ENCODE measurements at regions not wholly inside any gene's neighbourhood (a gene's known extent, or its start where the extent isn't known, plus 50 kb on each side); places are given as distances from the start of the nearest gene placed in this dataset.
"Not testable (repeated sequence)": the region's sequence is repeated elsewhere in the genome, so short reads cannot be mapped to it uniquely, and the experiment has no call there.

DNA sequence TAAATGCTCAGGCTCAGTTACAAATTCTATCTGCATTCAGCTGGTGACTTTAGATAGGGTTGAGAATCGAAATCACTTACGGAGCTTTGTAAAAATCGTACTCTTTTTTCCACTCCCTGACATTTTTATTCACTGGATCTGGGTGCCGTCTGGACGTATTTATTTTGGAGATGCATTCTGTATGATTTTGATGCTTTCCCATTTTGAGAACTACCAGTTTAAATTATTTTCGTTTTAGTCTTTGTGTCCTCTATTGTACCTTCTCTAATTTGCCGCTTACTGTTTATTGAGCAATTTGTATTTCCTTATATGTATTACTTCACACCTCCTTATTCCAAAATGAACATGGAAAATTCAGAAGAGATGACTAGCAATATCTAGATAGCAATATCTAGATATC is 96.2 kb downstream of the FASLG start:
- DNase-seq, result no peak

DNA sequence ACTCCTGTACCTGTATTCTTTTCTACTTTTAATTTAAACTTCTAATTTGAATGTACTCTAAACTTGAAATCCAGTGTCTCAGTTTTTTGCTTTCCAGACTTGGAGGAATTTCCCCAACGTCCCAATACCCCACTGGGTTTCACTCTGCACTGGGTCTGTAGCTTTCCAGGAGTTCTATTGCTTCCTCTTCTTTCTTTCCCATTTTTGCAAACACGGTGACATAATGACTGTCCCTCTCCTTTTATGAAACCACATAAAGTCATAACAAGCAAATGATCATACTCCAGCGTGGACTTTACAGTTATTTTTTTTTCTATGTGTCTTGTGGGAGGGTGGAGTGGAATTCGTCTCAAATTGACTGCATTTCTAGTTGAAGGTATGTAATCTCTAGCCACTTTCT is 97.1 kb downstream of the FASLG start:
- no peak for DNase-seq

DNA sequence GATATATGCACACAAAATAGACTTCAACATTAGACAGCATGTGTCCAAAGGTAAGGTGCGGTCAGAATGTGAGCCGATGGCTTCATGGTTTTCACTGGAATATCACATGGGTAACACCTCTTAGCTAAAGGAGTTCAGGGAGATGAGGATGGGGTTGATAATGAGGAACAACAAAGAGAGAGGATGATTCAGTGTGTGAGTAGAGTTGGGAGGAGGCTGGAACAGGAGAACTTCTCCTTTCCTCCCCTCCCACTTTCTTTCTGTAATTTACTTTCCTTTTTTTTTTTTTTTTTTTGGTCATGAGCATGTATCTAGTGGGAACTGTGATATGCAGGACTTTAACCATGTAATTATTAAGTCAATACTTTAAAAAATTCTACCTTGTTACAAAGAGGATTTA is 99.4 kb downstream of the FASLG start:
- no peak for DNase-seq

DNA sequence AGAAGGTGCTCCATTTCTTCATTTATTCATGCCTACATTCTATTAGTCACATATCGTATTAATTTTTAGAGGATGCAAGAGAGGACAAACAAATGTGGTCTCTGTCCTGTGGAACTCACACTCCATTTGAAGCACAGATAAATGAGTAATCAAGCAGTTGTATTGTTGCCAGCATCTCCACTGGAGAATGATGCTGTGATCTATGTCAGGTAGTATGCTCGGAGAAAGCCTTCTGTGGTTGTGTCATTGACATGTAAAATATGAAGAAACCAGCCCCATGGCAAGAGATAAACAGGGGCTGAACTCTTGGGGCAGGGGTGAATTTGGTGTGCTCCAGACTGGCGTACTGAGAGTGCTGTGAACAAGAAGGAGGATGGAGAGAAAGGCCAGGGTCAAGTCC is 101.2 kb downstream of the FASLG start:
- DNase-seq, result no peak

DNA sequence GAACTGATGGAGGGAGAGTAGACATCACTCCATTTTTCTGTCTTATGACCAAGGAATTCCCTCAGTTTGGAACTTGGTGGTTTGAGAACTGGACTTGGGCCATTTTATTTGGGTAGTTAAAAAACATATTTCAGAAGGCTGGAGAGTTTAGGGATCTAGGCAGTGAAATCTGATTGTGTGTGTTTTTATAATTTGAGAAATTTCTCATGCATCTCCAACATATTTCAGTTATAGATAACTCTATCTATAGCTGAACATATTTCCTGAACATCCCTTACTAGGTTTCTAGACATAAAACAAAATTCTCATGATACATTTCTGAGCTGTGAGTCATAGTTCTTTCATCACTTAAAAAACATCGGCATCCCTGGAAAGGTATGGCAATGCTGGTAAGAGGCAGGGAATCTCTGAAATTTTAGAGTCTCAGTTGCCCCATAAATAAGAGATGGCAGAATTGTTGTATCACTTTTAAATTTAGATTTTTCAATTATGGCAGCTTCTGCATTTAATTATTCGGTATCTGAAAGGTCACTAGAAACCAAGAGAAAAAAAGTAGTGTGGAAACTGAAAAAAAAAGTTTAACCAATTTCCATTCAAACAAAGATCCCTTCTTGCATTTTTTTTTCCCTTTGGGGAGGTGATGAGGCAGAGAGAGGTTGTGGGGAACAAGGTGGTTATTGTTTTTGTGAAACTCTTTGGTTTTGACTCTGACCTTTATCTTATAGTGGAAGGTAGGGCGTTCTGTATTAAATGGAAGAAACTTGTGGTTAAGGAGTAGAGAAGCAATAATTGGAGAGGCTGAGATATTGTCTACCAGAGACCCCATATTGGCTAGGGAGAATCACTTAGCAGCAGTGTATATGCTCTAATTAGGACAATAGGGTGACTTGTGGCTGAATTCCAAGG is 102.9 kb downstream of the FASLG start:
- peak; percentile 15 for DNase-seq

DNA sequence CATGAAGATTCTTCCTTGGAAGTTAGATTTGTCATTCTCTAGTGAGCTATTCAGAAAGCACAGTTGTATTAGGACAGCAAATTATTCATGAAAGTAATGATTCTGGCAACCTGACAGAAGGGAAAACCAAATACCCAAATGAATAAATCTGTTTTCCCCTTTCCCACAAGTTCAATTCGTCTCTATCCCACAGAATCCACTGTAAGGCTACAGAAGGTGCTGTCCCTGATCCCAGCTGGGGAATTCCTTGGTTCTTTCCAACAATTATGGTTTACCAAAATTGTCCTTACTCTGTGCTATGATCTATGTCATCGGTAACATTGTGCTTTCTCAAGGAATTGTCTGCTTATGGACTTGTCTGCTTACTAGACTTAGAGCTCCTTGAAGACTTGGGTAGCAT is 104.2 kb downstream of the FASLG start:
- DNase-seq, result no peak

DNA sequence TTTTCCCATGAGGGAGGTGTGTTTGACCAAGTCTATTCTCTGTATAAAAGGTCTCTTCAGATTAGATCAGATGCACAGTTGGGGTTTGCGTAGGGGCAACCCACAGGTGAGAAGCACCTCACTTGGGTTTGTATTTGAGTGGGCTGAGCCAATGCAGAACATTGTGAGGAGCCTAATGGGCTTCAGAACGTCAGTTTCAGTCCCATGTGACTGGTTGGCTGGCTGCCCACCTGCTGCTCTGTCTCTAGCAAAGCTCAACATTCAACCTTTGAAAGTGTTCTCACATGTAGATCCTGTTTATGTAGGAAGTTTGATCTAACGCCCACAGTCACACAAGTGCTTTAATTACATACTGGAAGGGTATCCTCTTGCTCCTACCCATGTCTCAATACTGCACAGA is 105.5 kb downstream of the FASLG start:
- DNase-seq, result peak; percentile 16

DNA sequence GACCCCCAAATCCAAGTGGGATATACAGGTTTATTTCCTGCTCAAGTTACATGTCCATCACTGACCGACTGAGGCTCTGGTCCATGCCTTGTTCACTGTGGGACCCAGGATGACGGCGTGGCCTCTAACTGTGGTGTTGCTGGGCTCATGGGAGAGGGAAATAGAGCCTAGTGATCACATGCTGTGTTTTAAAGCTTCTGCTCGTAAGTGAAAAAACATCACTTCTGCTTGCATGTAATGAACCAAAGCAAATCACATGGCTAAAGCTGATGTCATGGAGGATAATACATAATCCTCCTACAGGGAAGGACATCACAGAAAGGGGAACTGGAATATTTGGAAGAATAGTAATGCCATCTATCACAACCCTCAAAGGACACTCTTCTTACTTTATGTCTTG is 107.6 kb downstream of the FASLG start:
- no peak for DNase-seq

DNA sequence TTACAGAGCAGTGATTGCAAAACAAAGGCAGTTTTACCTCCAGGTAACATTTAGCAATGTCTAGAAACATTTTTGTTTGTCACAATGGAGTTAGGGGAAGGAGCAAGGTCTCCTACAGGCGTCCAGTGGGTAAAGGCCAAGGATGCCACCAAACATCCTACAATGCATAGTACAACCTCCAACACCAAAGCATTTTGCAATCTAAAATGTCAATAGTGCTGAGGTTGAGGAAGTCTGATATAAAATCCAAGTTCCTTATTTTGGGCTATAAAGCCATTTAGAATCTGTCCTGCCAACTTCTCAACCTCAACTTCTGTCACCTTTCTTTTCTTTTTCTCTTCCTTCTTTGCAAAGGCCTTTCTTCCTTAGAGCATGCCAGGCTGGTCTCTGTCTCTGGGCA is 111.2 kb downstream of the FASLG start:
- DNase-seq, result peak; percentile 19

DNA sequence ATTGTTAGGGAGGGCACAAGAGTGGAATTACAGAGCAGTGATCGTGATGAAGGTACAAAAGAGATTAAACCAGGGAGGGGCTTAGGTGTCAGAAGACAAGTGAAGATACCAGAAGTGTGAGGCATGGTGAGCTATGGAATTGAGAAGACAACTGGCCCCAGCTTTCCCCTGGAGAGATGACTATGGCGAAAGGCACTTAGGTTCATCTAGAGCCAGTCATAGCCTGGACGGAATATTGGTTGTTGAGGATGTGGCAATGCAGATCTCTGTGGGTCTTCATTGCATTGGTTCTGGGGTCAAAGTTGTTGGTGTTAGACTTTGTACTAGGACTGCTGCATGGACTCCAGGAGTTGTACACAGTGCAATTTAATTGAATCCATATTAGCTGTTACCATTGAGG is 115.7 kb downstream of the FASLG start:
- no peak for DNase-seq

DNA sequence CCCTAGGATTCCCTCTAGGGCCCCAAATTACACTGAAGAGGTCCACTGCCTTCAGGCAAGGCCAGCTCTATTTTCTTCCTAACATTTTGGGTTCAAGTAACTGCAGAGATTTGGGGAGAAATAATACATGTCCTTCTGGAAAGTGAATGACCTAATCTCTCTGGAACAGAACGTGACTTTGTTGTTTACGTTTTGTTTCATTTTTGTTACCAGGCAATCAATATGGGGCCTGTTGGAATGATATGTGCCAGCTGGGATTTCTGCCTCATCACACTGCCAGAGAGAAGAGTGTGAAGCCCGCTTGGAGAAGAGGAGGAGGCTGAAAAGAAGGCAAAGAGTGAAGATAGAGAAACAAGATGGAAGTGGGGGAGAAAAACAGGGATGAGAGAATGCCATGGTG is 116.7 kb downstream of the FASLG start:
- DNase-seq, result no peak

DNA sequence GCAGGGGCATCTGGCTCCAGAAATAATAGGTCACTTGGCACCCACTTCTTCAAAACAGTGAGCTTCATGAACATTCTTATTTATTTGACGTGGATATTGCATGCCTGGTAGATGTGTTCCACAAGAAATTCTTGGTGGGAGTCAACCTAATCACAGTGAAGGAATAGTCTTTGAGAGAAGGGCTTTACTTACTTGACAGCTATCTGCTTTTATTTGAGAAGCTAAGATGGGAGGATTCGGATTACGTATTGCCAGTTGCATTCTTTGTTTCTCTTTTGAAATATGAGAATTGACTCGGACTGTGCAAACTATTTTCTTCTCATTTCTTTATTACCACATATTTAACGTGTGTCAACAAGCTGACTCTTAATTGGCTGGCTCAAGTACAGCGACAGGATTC is 117.2 kb downstream of the FASLG start:
- DNase-seq, result no peak

DNA sequence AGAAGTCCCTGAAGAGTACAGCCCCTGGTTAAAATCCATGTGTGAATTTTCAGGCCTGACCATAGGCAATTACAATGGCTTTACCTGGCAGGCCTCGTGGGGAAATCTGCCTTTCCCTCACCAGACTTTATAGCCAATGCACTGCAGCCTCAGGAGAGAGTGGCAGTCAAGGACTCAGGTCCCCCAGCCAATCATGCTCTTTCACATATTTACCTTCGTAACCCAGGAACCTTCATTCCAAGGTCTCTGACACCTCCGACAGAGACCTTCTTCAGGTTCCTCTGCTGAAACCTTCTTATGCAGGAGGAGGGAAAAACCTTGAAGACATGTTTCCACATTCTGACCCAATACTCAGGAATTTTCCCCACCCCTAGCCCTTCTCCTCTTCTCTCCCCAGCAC is 118.9 kb downstream of the FASLG start:
- no peak for DNase-seq

DNA sequence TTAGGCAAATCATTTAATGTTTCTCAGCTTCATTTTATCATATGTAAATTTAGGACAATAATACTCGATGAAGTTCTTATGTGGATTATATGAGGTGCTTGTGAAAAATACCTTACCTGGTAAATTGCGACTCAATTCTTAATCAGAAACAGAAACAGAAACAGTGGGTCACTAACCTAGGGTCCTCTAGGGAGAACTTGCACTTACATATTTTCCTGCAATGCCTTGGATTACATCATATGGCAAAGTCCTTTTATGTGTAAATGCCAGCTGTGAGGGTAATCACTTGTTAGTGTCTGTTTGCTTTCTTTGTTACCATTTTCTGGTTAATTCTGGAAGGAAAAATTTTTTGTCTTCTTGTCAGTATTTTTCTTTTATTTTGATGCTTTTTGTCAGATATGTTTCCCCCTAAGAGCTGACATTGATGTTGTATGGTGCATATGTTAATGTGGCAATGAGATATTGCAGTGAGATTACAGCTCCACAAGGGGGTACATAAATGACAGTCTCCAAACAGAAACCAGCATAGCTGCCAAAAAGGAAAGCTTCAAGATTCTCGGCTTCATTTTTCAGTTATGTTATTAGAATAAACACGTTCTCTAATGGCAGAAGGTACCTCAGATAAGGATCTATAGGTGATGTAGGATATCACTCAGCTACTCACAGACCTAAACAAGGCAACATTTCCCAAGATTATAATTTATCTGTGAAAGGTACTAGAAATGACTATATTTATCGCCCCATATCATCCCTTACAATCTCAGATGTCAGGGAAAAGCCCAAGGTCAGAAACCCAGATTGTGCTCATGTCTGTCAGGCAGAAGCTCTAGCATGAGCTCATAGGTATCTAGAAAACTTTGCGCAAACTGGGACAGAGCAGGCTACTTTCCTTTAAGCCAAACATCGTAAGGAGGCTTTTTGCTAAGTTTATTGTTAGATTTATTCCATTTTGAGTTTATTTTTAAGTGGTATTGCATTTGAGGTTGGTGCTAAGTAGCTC is 119.9 kb downstream of the FASLG start:
- peak; percentile 21 for DNase-seq

DNA sequence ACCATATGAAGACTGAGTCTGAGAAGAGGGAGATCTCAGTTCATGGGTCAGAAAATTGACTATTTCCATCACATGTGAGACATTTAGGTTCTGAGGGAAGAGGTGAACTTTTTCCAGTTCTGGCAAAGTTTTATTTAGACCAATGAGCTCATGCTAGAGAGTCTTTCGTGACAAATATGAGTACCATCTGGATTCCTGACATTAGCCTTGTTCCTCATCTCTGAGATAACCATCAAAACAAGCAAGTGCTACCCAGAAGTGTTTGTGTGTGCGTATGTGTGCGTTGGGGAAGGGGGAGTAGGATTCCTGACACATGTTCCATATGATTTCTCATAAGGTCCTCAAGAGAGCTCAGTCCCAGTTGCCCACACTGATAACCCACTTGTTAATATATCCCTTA is 120.6 kb downstream of the FASLG start:
- no peak for DNase-seq

DNA sequence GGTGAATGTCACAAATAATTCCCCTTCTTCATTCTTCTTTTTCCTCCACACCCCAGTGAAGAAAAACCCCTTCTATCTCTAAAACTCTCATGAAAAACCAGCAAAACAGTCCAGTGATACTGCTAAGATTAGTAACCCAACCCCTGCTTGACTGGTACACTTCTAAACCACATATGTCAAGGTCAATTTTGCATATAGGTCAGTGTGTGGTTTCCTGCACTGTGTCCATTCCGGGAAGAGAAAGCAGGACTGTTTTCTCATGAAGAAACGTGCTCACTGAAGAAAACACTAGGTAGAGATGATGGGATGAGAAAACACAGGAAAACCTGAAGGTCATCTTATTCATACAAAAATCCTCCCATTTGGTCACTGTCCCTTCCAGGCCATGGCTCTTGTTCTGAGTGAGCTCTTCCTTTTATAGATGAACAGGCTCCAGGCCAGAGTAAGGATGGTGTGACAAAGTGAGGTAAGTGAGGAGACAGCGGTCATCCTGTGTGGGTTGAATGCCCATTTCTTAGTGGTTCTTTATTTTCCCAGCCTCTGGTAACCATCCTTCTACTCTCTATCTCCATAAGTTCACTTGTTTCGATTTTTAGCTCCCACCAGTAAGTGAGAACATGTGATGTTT is 122.7 kb downstream of the FASLG start:
- no peak for DNase-seq

DNA sequence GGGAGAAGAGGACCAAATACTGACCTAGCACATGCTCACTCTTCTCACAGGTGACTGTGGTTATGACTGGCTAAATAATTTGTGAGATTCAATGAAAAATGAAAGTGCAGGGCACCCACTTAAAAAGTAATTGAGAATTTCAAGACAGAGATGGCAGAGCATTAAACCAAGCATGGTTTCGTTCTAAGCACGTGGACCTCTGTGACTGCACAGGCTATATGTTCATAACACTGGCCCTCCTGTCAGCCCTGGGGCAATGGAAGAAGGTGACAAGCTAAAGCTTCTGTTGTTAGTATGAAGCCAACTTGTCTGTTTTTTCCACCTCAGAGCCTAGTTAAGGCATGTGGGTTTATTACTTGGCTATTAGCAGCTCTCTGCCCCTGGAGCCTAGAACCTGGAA is 130.9 kb downstream of the FASLG start:
- DNase-seq, result no peak

DNA sequence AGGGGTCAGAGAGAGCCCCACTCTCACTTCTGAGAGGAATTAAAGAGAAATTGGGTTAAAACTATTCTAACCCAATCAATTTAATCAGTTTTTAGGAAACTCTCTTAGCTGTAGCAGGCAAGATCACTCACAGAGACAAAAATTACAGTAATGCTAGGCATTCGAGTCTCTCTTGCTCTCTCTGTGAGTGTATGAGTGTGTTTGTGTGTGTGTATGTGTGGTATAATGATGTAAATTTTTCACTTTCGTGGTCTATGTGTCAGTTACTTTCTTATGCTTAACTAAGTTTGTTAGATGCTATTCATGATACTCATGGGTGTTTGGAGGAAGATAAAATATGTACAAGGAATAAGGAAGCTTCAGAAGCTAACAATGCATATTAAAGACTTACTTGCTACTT is 131.3 kb downstream of the FASLG start:
- DNase-seq, result no peak

DNA sequence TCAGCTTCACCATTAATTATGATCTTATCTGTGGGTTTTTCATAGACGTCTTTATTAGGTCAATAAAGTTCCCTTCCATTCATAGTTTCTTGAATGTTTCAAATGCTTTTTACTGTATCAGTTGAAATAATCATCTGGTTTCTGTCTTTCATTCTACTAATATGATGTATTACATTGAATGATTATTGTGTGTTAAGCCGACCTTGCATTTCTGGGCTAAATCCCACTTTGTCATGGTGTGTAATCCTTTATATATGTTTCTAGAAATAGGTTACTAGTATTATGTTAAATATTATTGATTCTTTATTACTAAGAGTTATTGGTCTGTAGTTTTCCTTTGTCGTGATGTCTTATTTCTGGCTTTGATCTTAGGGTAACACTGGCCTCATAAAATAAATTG is 134.9 kb downstream of the FASLG start:
- no peak for DNase-seq

DNA sequence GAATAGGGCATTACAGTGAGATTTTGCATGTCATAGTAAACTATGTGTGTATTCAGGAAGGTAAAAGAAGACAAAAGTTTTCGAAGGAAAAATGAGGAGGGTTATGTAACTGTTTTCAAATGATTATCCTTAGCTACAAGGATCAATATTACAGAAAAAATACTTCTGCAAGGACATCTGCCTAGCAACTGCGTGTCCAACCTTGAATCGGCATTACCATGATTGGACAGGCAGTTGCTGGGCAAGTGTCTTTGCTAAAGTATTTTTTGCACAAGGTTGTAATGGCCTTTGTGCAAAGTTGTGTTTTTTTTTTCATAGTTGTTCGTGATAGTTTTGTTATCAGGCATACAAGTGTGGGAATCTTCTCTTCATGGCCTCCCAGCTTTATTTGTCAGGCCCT is 136.8 kb downstream of the FASLG start:
- DNase-seq, result no peak

DNA sequence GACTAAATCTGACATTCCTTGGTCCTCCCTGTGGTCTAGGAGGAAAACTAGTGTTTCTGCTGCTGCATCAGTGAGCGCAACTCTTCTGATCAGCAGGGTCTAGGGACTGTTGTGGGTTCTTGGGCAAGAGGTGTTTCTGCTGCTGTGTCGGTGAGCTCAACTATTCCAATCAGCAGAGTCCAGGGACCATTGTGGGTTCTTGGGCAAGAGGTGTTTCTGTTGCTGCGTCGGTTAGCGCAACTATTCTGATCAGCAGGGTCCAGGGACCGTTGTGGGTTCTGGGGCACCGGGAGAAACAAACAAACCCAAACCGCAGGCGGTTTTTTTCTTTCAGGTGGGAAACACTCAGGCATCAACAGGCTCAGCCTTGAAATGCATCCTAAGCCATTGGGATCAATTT is 140.9 kb downstream of the FASLG start:
- not testable (repeated sequence) for DNase-seq

DNA sequence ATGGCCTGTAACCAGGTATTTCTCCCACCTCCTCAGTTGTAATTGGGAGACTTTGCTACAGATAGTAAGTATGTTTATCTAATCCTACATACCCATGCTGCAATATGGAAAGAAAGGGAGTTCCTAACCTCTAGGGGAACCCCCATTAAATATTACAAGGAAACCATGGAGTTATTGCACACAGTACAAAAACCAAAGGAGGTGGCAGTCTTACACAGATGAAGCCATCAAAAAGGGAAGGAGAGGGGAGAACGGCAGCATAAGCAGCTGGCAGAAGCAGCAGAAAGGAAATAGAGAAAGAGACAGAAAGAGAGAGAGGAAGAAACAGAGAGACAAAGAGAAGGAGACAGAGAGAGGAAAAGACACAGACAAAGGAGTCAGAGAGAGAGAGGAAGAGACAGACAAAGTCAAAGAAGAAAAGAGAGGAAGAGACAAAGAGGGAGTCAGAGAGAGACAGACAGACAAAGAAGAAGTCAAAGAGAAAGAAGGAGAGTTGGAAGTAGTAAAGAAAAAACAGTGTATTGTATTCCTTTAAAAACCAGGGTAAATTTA is 142.9 kb downstream of the FASLG start:
- no peak for DNase-seq

DNA sequence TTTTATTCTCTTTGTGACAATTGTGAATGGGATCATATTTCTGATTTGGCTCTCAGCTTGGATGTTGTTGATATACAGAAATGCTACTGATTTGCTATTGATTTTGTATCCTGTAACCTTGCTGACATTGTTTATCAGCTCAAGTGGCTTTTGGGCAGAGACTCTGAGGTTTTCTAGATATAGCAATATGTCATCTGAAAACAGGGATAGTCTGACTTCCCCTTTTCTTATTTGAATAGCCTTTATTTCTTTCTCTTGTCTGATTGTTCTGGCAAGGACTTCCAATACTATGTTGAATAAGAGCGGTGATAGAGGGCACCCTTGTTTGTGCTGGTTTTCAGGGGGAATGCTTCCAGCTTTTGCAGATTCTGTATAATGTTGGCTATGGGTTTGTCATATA is 150.8 kb downstream of the FASLG start:
- peak; percentile 51 for DNase-seq

Data from hematopoietic multipotent progenitor cell treated with erythropoietin and hydrocortisone succinate and interleukin-3 and kit ligand, for 6 days (in vitro differentiated cells).